ENCODE measurements at regions not wholly inside any gene's neighbourhood (a gene's known extent, or its start where the extent isn't known, plus 50 kb on each side); places are given as distances from the start of the nearest gene placed in this dataset.

GRCh38 chr5:81860778-81861177 is 109.9 kb upstream of the SSBP2 start:
- H3K4me2 ChIP-seq (ENCODE audit: low read length): no peak overlapping the region
- intact Hi-C loops (cut with micrococcal nuclease; ENCODE audit: unreplicated experiment): no loop called here
- H3K9me2 ChIP-seq (ENCODE audit: insufficient read depth, low read length): no peaks in the 10 kb centered on the region
- DNase-seq (ENCODE audit: low spot score): no peak
- peaks cover 17% of the 10 kb centered on the region for H3K4me1 ChIP-seq (ENCODE audit: insufficient read depth, low read length, poor library complexity, severe bottlenecking)
- no TSS peak for BruUV-seq (replicated peaks)
- H4K20me1 ChIP-seq (ENCODE audit: insufficient read depth, low read length): no peaks in the 10 kb centered on the region
- POLR2A ChIA-PET: interaction anchor here (0.6 to 1.0 kb wide), 4 partner anchors 9 to 319 kb away, joined by 3 read pairs; no protein-coding TSS in a partner anchor
- H3K27ac ChIP-seq (ENCODE audit: low read depth, low read length, poor library complexity, severe bottlenecking): no peak overlapping the region
- no peaks in the 10 kb centered on the region for H3K9me3 ChIP-seq (ENCODE audit: low read length)
- no peaks in the 10 kb centered on the region for H3K36me3 ChIP-seq (ENCODE audit: insufficient read depth, low read length)
- H3K4me3 ChIP-seq (ENCODE audit: low read depth, low read length, poor library complexity, severe bottlenecking): no peak overlapping the region
- CTCF ChIA-PET (ENCODE audit: unreplicated experiment): no interaction called here
- no peak overlapping the region for H2AFZ ChIP-seq (ENCODE audit: low read length)
- H3K79me2 ChIP-seq (ENCODE audit: insufficient read depth, low read depth, low read length): no peaks in the 10 kb centered on the region
- no peak for TF ChIP-seq EZH2phosphoT487 (IDR thresholded peaks at IDR 0.05; ENCODE audit: borderline replicate concordance, low read depth, low read length)
- TF ChIP-seq, protein P1, sequence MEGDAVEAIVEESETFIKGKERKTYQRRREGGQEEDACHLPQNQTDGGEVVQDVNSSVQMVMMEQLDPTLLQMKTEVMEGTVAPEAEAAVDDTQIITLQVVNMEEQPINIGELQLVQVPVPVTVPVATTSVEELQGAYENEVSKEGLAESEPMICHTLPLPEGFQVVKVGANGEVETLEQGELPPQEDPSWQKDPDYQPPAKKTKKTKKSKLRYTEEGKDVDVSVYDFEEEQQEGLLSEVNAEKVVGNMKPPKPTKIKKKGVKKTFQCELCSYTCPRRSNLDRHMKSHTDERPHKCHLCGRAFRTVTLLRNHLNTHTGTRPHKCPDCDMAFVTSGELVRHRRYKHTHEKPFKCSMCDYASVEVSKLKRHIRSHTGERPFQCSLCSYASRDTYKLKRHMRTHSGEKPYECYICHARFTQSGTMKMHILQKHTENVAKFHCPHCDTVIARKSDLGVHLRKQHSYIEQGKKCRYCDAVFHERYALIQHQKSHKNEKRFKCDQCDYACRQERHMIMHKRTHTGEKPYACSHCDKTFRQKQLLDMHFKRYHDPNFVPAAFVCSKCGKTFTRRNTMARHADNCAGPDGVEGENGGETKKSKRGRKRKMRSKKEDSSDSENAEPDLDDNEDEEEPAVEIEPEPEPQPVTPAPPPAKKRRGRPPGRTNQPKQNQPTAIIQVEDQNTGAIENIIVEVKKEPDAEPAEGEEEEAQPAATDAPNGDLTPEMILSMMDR (conservative IDR thresholded peaks at IDR 0.05; ENCODE audit: low read length): no peak

- H3K36me3 ChIP-seq (ENCODE audit: insufficient read depth, low read length): no peaks in the 10 kb centered on the region
- no peaks in the 10 kb centered on the region for H3K9me3 ChIP-seq (ENCODE audit: low read length)
- intact Hi-C loops (cut with micrococcal nuclease; ENCODE audit: unreplicated experiment): loop anchor here (10.0 kb wide), 1 partner anchor 225 kb away; no protein-coding TSS in a partner anchor
- H3K4me2 ChIP-seq (ENCODE audit: low read length): no peak overlapping the region
- POLR2A ChIA-PET: no interaction called here
- no peaks in the 10 kb centered on the region for H4K20me1 ChIP-seq (ENCODE audit: insufficient read depth, low read length)
- no peak for TF ChIP-seq EZH2phosphoT487 (IDR thresholded peaks at IDR 0.05; ENCODE audit: borderline replicate concordance, low read depth, low read length)
- TF ChIP-seq, protein P1 (conservative IDR thresholded peaks at IDR 0.05; ENCODE audit: low read length): no peak
- peaks cover 29% of the 10 kb centered on the region for H3K4me1 ChIP-seq (ENCODE audit: insufficient read depth, low read length, poor library complexity, severe bottlenecking)
- no peak overlapping the region for H2AFZ ChIP-seq (ENCODE audit: low read length)
- no peak overlapping the region for H3K27ac ChIP-seq (ENCODE audit: low read depth, low read length, poor library complexity, severe bottlenecking)
- DNase-seq (ENCODE audit: low spot score): no peak
- no peaks in the 10 kb centered on the region for H3K79me2 ChIP-seq (ENCODE audit: insufficient read depth, low read depth, low read length)
- CTCF ChIA-PET (ENCODE audit: unreplicated experiment): no interaction called here
- no peak overlapping the region for H3K4me3 ChIP-seq (ENCODE audit: low read depth, low read length, poor library complexity, severe bottlenecking)
- no peaks in the 10 kb centered on the region for H3K9me2 ChIP-seq (ENCODE audit: insufficient read depth, low read length)
- no TSS peak for BruUV-seq (replicated peaks)
Observed at GRCh38 chr5:81859624-81860023, 108.7 kb upstream of the SSBP2 start.
